A673 (cell line): ENCODE measurements at regions not wholly inside any gene's neighbourhood (a gene's known extent, or its start where the extent isn't known, plus 50 kb on each side); places are given as distances from the start of the nearest gene placed in this dataset.

Source experiments
- BruUV-seq: library from RNA; stranded (reverse); fragments of 400-500 nt; replicated peaks from 2 replicates; lab custom pipeline; 2021; lab: Mats Ljungman, UMichigan
- CTCF ChIA-PET: fragments of 300-600 bp; sonication (Branson Sonifier 250); formaldehyde crosslinking; loops from one replicate; lab custom pipeline; 2022; ENCODE audit warnings: antibody characterized with exemption; lab: Charles Lee
- POLR2A ChIA-PET: fragments of 300-600 bp; sonication (Branson Sonifier 250); formaldehyde crosslinking; loops from one replicate; lab custom pipeline; 2022; ENCODE audit warnings: antibody characterized with exemption; ENCODE audit not compliant: low non-redundant PET; lab: Charles Lee
- DNase-seq: peaks from one replicate; pipeline ENCODE4 v3.0.0-alpha.2; 2015; ENCODE audit warnings: low spot score
- H3K27ac ChIP-seq: fragments of 200-600 bp; sonication (generic); 2 replicates; pipeline ENCODE4 v1.5.1; 2016; ENCODE audit warnings: mixed run types, low read depth, mild to moderate bottlenecking, mixed read lengths, antibody characterized with exemption, low read length; ENCODE audit not compliant: poor library complexity, severe bottlenecking
- H3K27me3 ChIP-seq: fragments of 200-600 bp; sonication (generic); replicated peaks from 2 replicates; pipeline ENCODE4 v1.6.1; 2017; ENCODE audit warnings: mixed run types, low read depth, mild to moderate bottlenecking, mixed read lengths, antibody characterized with exemption, low read length; ENCODE audit not compliant: insufficient read depth, poor library complexity
- H3K36me3 ChIP-seq: fragments of 200-600 bp; sonication (generic); 2 replicates; pipeline ENCODE4 v1.6.1; 2016; ENCODE audit warnings: mixed run types, mild to moderate bottlenecking, mixed read lengths, antibody characterized with exemption, low read length; ENCODE audit not compliant: insufficient read depth, poor library complexity, severe bottlenecking
- H3K4me1 ChIP-seq: fragments of 200-600 bp; sonication (generic); 2 replicates; pipeline ENCODE4 v1.6.1; 2017; ENCODE audit warnings: mixed run types, mild to moderate bottlenecking, mixed read lengths, antibody characterized with exemption, low read length; ENCODE audit not compliant: insufficient read depth, poor library complexity, severe bottlenecking
- H3K4me3 ChIP-seq: fragments of 200-600 bp; sonication (generic); 2 replicates; pipeline ENCODE4 v1.5.1; 2016; ENCODE audit warnings: low read depth, mixed run types, mild to moderate bottlenecking, mixed read lengths, low read length; ENCODE audit not compliant: poor library complexity, severe bottlenecking
- H3K9me3 ChIP-seq: fragments of 200-600 bp; sonication (generic); 2 replicates; pipeline ENCODE4 v1.6.1; 2016; ENCODE audit warnings: mixed run types, low read depth, mild to moderate bottlenecking, mixed read lengths, antibody characterized with exemption, low read length; ENCODE audit not compliant: poor library complexity, severe bottlenecking
- EZH2 ChIP-seq: fragments of 200-600 bp; sonication (generic); IDR thresholded peaks from 2 replicates; pipeline ENCODE4 v1.6.1; 2017; ENCODE audit warnings: borderline replicate concordance, low read depth, mild to moderate bottlenecking, mixed read lengths, antibody characterized with exemption, low read length; ENCODE audit not compliant: poor library complexity, severe bottlenecking
- intact Hi-C: fragments of 100-400 bp; cut with micrococcal nuclease; formaldehyde crosslinking; loops from one replicate; pipeline ENCODE4 v1.10.0; 2022; ENCODE audit not compliant: unreplicated experiment
- TF ChIP-seq, protein P1 (sequence below): fragments of 300-800, 200-600 bp; sonication (generic); conservative IDR thresholded peaks from 2 replicates; pipeline ENCODE4 v1.5.1; 2017; ENCODE audit warnings: low read depth, mild to moderate bottlenecking, antibody characterized with exemption, low read length, moderate library complexity, mixed read lengths

DNA sequence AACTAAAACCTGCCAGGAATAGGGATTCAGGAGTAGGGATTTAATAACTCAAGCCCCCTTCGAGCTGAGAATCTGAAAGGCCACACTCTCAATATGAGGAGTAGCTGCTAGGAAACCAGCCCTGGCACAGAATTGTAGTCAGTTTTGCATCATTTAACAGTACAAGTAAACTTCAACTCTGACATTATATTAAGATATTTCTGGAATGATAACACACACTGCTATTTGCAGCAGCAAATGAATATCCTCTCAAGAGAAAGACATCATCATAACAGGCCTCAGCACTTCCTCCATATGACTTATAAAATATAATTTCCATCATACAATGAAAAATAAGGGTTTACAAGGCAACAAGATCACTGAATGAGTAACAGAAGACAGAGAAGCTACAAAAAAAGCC, 138.2 kb upstream of the RFX3 start:
- DNase-seq = no peak
- Histone ChIP-seq H3K4me1 (no peaks in the 10 kb centered on the region), H3K9me3 (no peaks in the 10 kb centered on the region), H3K4me3 (no peak overlapping the region), H3K27me3 (no peaks in the 10 kb centered on the region), H3K36me3 (no peaks in the 10 kb centered on the region), H3K27ac (no peak overlapping the region)
- TF ChIP-seq, protein P1, sequence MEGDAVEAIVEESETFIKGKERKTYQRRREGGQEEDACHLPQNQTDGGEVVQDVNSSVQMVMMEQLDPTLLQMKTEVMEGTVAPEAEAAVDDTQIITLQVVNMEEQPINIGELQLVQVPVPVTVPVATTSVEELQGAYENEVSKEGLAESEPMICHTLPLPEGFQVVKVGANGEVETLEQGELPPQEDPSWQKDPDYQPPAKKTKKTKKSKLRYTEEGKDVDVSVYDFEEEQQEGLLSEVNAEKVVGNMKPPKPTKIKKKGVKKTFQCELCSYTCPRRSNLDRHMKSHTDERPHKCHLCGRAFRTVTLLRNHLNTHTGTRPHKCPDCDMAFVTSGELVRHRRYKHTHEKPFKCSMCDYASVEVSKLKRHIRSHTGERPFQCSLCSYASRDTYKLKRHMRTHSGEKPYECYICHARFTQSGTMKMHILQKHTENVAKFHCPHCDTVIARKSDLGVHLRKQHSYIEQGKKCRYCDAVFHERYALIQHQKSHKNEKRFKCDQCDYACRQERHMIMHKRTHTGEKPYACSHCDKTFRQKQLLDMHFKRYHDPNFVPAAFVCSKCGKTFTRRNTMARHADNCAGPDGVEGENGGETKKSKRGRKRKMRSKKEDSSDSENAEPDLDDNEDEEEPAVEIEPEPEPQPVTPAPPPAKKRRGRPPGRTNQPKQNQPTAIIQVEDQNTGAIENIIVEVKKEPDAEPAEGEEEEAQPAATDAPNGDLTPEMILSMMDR = no peak
- TF ChIP-seq EZH2 = no peak
- ChIA-PET POLR2A (no interaction called here), CTCF (no interaction called here)
- BruUV-seq = no TSS peak
- intact Hi-C loops = no loop called here

DNA sequence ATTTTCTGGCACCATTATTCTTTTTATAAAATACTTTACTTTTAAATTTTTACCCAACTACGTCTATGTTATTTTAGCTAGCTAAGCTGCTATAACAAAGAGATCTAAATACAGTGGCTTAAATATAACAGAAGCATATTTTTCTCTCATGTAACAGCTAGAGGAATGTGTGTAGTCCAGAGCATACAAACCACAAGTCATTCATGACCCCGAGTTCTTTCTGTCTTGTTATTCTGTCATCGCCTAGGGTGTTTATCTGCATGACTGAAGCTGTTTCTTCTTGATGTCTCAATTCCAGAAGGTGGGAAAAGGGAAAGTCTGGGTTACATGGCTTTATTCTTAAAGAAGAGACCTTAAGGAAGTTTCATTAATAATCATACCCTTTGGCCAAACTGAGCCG, 136.9 kb upstream of the RFX3 start:
- no peak overlapping the region for H3K4me3 ChIP-seq
- no peaks in the 10 kb centered on the region for H3K36me3 ChIP-seq
- no peak for TF ChIP-seq EZH2
- TF ChIP-seq, protein P1 = no peak
- no TSS peak for BruUV-seq
- intact Hi-C loops = no loop called here
- no peak overlapping the region for H3K27ac ChIP-seq
- no peaks in the 10 kb centered on the region for H3K9me3 ChIP-seq
- H3K4me1 ChIP-seq = no peaks in the 10 kb centered on the region
- CTCF ChIA-PET = no interaction called here
- no peak for DNase-seq
- no peaks in the 10 kb centered on the region for H3K27me3 ChIP-seq
- POLR2A ChIA-PET = no interaction called here

DNA sequence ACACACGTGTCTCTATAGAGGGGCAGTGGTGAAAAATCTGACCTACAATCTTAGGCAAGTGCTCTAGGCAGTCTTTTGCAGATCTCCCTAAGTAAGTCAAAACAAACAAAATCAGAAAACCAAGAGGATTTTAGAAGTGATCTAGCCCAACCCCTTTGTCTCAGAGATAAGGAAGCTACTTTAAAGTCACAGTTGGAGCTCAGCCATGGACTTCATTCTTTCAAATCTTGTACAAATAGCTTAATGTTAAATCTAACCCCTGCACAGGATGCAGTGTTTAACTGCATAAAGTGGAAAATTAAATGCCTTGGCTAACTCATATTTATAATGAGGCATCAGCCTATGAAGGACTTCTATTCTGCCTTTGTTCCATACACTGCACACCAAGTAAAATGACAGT, 135.1 kb upstream of the RFX3 start:
- Histone ChIP-seq H3K27me3 (no peaks in the 10 kb centered on the region), H3K27ac (no peak overlapping the region), H3K4me3 (no peak overlapping the region), H3K4me1 (no peaks in the 10 kb centered on the region), H3K36me3 (no peaks in the 10 kb centered on the region), H3K9me3 (no peaks in the 10 kb centered on the region)
- CTCF ChIA-PET = no interaction called here
- TF ChIP-seq, protein P1 = no peak
- TF ChIP-seq EZH2 = no peak
- intact Hi-C loops = no loop called here
- no TSS peak for BruUV-seq
- DNase-seq = peak; percentile 12
- POLR2A ChIA-PET = no interaction called here
